IMR-90 (cell line): ENCODE measurements at regions not wholly inside any gene's neighbourhood (a gene's known extent, or its start where the extent isn't known, plus 50 kb on each side); places are given as distances from the start of the nearest gene placed in this dataset.

Experiments
- ATAC-seq: fragments of 200-7000 bp; cut with Tn5 transposase; 2 replicates; pipeline ENCODE4 v1.9.1; 2020; ENCODE audit warnings: low read depth, mild to moderate bottlenecking, moderate library complexity
- BruUV-seq: library from RNA; stranded (reverse); fragments of 400-500 nt; replicated peaks from 2 replicates; lab custom pipeline; 2021; lab: Mats Ljungman, UMichigan
- CTCF ChIA-PET: fragments of 300-600 bp; formaldehyde crosslinking; extraction: SDS; loops from one replicate; lab custom pipeline; 2021; ENCODE audit warnings: antibody characterized with exemption; lab: Yijun Ruan, JAX
- POLR2A ChIA-PET: fragments of 300-600 bp; sonication (Branson Sonifier 250); formaldehyde crosslinking; loops from one replicate; lab custom pipeline; 2022; ENCODE audit warnings: antibody characterized with exemption; ENCODE audit not compliant: unreplicated experiment; lab: Charles Lee
- DNase-seq: peaks from one replicate; pipeline ENCODE4 v3.0.0; 2013
- H2AFZ ChIP-seq: replicated peaks from 2 replicates; pipeline ENCODE3; 2013; ENCODE audit warnings: low read length, mild to moderate bottlenecking; ENCODE audit not compliant: poor library complexity
- H2AK5ac ChIP-seq: 2 replicates; pipeline ENCODE4 v1.6.1; 2013; ENCODE audit warnings: low read depth, low read length, inconsistent platforms
- H2AK9ac ChIP-seq: replicated peaks from 2 replicates; pipeline ENCODE3; 2013; ENCODE audit warnings: mild to moderate bottlenecking, low read depth, low read length, moderate library complexity; ENCODE audit not compliant: poor library complexity
- H2BK120ac ChIP-seq: 2 replicates; pipeline ENCODE4 v1.6.1; 2013; ENCODE audit warnings: low read depth, low read length, inconsistent platforms
- H2BK15ac ChIP-seq: 3 replicates; pipeline ENCODE4 v1.6.1; 2013; ENCODE audit warnings: low read depth, low read length, inconsistent platforms
- H2BK20ac ChIP-seq: 2 replicates; pipeline ENCODE4 v1.6.1; 2013; ENCODE audit warnings: low read depth, mild to moderate bottlenecking, inconsistent platforms, low read length, moderate library complexity
- H2BK5ac ChIP-seq: 2 replicates; pipeline ENCODE4 v1.6.1; 2013; ENCODE audit warnings: mild to moderate bottlenecking, low read depth, low read length, inconsistent platforms; ENCODE audit not compliant: poor library complexity, severe bottlenecking
- H3K14ac ChIP-seq: replicated peaks from 2 replicates; pipeline ENCODE4 v1.6.1; 2013; ENCODE audit warnings: low read depth, low read length, inconsistent platforms
- H3K18ac ChIP-seq: 2 replicates; pipeline ENCODE4 v1.6.1; 2013; ENCODE audit warnings: low read depth, low read length, control low read depth
- H3K23ac ChIP-seq: 2 replicates; pipeline ENCODE4 v1.6.1; 2013; ENCODE audit warnings: low read depth, low read length, inconsistent platforms
- H3K27ac ChIP-seq: 2 replicates; pipeline ENCODE4 v1.5.1; 2013; ENCODE audit warnings: mild to moderate bottlenecking, control low read depth, low read length; ENCODE audit not compliant: insufficient read depth
- H3K27me3 ChIP-seq: 2 replicates; pipeline ENCODE4 v1.6.1; 2013; ENCODE audit warnings: low read length; ENCODE audit not compliant: control insufficient read depth, insufficient read depth
- H3K36me3 ChIP-seq: 2 replicates; pipeline ENCODE4 v1.6.1; 2013; ENCODE audit warnings: low read length, mixed read lengths; ENCODE audit not compliant: control insufficient read depth, insufficient read depth
- H3K4ac ChIP-seq: 2 replicates; pipeline ENCODE4 v1.6.1; 2013; ENCODE audit warnings: low read depth, low read length, inconsistent platforms
- H3K4me1 ChIP-seq: 2 replicates; pipeline ENCODE4 v1.6.1; 2013; ENCODE audit warnings: low read length, mixed read lengths; ENCODE audit not compliant: control insufficient read depth, insufficient read depth
- H3K4me2 ChIP-seq: 2 replicates; pipeline ENCODE4 v1.6.1; 2013; ENCODE audit warnings: low read depth, mild to moderate bottlenecking, control low read depth, low read length, moderate library complexity
- H3K4me3 ChIP-seq: 2 replicates; pipeline ENCODE4 v1.5.1; 2013; ENCODE audit warnings: low read depth, mild to moderate bottlenecking, control low read depth, low read length, moderate library complexity; ENCODE audit not compliant: insufficient read depth
- H3K56ac ChIP-seq: 2 replicates; pipeline ENCODE4 v1.6.1; 2013; ENCODE audit warnings: low read length, inconsistent platforms; ENCODE audit not compliant: insufficient read depth; ENCODE audit errors: extremely low read depth
- H3K79me1 ChIP-seq, 2 experiments: 2 replicates each; pipeline ENCODE4 v1.6.1; 2013; ENCODE audit warnings: low read length in 2 of 2, inconsistent platforms in 1 of 2, low read depth in 1 of 2
- H3K9ac ChIP-seq: 2 replicates; pipeline ENCODE4 v1.6.1; 2013; ENCODE audit warnings: low read depth, low read length, control low read depth
- H3K9me1 ChIP-seq: 2 replicates; pipeline ENCODE4 v1.6.1; 2013; ENCODE audit warnings: low read length, inconsistent platforms; ENCODE audit not compliant: insufficient read depth
- H3K9me3 ChIP-seq: 2 replicates; pipeline ENCODE4 v1.6.1; 2013; ENCODE audit warnings: low read length; ENCODE audit not compliant: control insufficient read depth, insufficient read depth
- H4K20me1 ChIP-seq: 2 replicates; pipeline ENCODE4 v1.6.1; 2013; ENCODE audit warnings: low read length, inconsistent platforms; ENCODE audit not compliant: insufficient read depth
- H4K5ac ChIP-seq: 2 replicates; pipeline ENCODE4 v1.6.1; 2013; ENCODE audit warnings: mild to moderate bottlenecking, low read depth, low read length, control low read depth
- H4K8ac ChIP-seq, 2 experiments: 2 replicates each; pipeline ENCODE4 v1.6.1; 2013; ENCODE audit warnings: low read depth in 2 of 2, low read length in 2 of 2, control low read depth in 1 of 2, inconsistent platforms in 1 of 2
- H4K91ac ChIP-seq: 2 replicates; pipeline ENCODE4 v1.6.1; 2013; ENCODE audit warnings: low read depth, low read length, inconsistent platforms; ENCODE audit not compliant: insufficient read depth
- CEBPB ChIP-seq: IDR thresholded peaks from 2 replicates; pipeline ENCODE4 v1.6.1; 2012; ENCODE audit warnings: low read depth, low read length, improper control_type of control experiment
- MAFK ChIP-seq: IDR thresholded peaks from 2 replicates; pipeline ENCODE4 v1.6.1; 2012; ENCODE audit warnings: low read depth, low read length, improper control_type of control experiment
- POLR2A ChIP-seq: IDR thresholded peaks from 2 replicates; pipeline ENCODE4 v1.6.1; 2012; ENCODE audit warnings: mild to moderate bottlenecking, low read depth, low read length
- RAD21 ChIP-seq: IDR thresholded peaks from 2 replicates; pipeline ENCODE4 v1.6.1; 2012; ENCODE audit warnings: low read length, improper control_type of control experiment
- RCOR1 ChIP-seq: IDR thresholded peaks from 2 replicates; pipeline ENCODE4 v1.6.1; 2012; ENCODE audit warnings: mild to moderate bottlenecking, low read length, improper control_type of control experiment; ENCODE audit not compliant: insufficient replicate concordance
- SMC3 ChIP-seq: fragments of 150-350 bp; IDR thresholded peaks from 2 replicates; pipeline ENCODE4 v1.6.1; 2016; ENCODE audit warnings: low read depth, mild to moderate bottlenecking, antibody characterized with exemption, low read length, moderate library complexity
- USF2 ChIP-seq: fragments of 150-350 bp; IDR thresholded peaks from 2 replicates; pipeline ENCODE4 v1.6.1; 2017; ENCODE audit warnings: mild to moderate bottlenecking, antibody characterized with exemption, low read length, low read depth
- WGBS, 2 experiments: methylation state at CpG; one replicate each; pipeline versions ENCODE4 v1.1.5 to v1.1.7; 2013; ENCODE audit warnings: missing lambda C conversion rate in 2 of 2; ENCODE audit not compliant: insufficient read length in 1 of 2; ENCODE audit errors: extremely low coverage in 2 of 2; 5-methylcytosine and 5-hydroxymethylcytosine counted together
- dilution Hi-C: fragments of 300-500 bp; cut with HindIII; formaldehyde crosslinking; loops from one replicate; pipeline ENCODE4 v1.14.3; 2018; ENCODE audit warnings: low sequenced_read_pairs; ENCODE audit not compliant: unreplicated experiment
- in situ Hi-C: fragments of 300-500 bp; cut with MboI; formaldehyde crosslinking; loops from 3 replicates; pipeline ENCODE4 v1.14.3; 2019; ENCODE audit warnings: low sequenced_read_pairs, inconsistent platforms, mixed read lengths
- intact Hi-C: fragments of 100-400 bp; cut with micrococcal nuclease; formaldehyde crosslinking; loops from 2 replicates; pipeline ENCODE4 v1.10.0; 2022

- Histone ChIP-seq H3K18ac (no peak overlapping the region), H4K91ac (no peak overlapping the region), H3K27ac (no peak overlapping the region), H2AK5ac (no peak overlapping the region), H3K4me2 (no peak overlapping the region), H3K9me1 (no peaks in the 10 kb centered on the region), H2BK5ac (no peak overlapping the region), H3K9me3 (peaks cover 14% of the 10 kb centered on the region), H3K36me3 (no peaks in the 10 kb centered on the region), H2BK20ac (no peak overlapping the region), H3K56ac (no peak overlapping the region), H3K4ac (no peak overlapping the region), H2AK9ac (no peak overlapping the region), H3K14ac (no peak overlapping the region), H3K9ac (no peak overlapping the region), H4K5ac (no peak overlapping the region), H3K4me3 (no peak overlapping the region), H3K4me1 (no peaks in the 10 kb centered on the region), H2BK15ac (no peak overlapping the region), H3K23ac (no peak overlapping the region), H3K27me3 (no peaks in the 10 kb centered on the region), H2BK120ac (no peak overlapping the region), H3K79me1 (no peaks in the 10 kb centered on the region), H2AFZ (no peak overlapping the region), H4K8ac (no peak overlapping the region), H4K20me1 (no peaks in the 10 kb centered on the region)
- no TSS peak for BruUV-seq
- WGBS, 2 experiments = no CpG with 5 or more reads among the region's 2 CpGs
- ChIA-PET CTCF (no interaction called here), POLR2A (no interaction called here)
- TF ChIP-seq MAFK (no peak), CEBPB (no peak), POLR2A (no peak), SMC3 (no peak), RAD21 (no peak), RCOR1 (no peak), USF2 (no peak)
- intact Hi-C loops (no loop called here), dilution Hi-C loops (no loop called here), in situ Hi-C loops (no loop called here)
- ATAC-seq (no peak), DNase-seq (no peak)
Measured at GRCh38 chr13:56247692-56248091, 893.0 kb upstream of the PRR20A start.
